ENCODE measurements at regions not wholly inside any gene's neighbourhood (a gene's known extent, or its start where the extent isn't known, plus 50 kb on each side); places are given as distances from the start of the nearest gene placed in this dataset.

- Histone ChIP-seq H3K27me3 (no peaks in the 10 kb centered on the region), H4K20me1 (ENCODE audit: low read depth) (no peaks in the 10 kb centered on the region), H3K9me3 (ENCODE audit: low read depth) (no peaks in the 10 kb centered on the region), H3K4me2 (no peak overlapping the region), H2AFZ (replicated peaks) (no peak overlapping the region), H3K9ac (no peak overlapping the region), H3F3A (ENCODE audit: low read depth) (no peaks in the 10 kb centered on the region), H3K79me2 (ENCODE audit: low read depth) (no peaks in the 10 kb centered on the region), H3K4me3 (no peak overlapping the region), H3K27ac (no peak overlapping the region), H3K4me1 (no peaks in the 10 kb centered on the region), H3K36me3 (no peaks in the 10 kb centered on the region)
- DNase-seq (ENCODE audit: low spot score) = no peak
- H3K27me3 Mint-ChIP-seq (ENCODE audit: insufficient read depth, low read depth) = peaks cover 5% of the 10 kb centered on the region
- H3K4me1 Mint-ChIP-seq = peaks cover 7% of the 10 kb centered on the region
- H3K4me3 Mint-ChIP-seq = no peak overlapping the region
- TF ChIP-seq CTCF (IDR thresholded peaks at IDR 0.05) = no peak
- no peak for TF ChIP-seq EZH2phosphoT487 (IDR thresholded peaks at IDR 0.05)
- TF ChIP-seq EZH2 (IDR thresholded peaks at IDR 0.05) = no peak
- H3K27ac Mint-ChIP-seq = no peak overlapping the region
- H3K36me3 Mint-ChIP-seq = peaks cover 2% of the 10 kb centered on the region
- peaks cover 27% of the 10 kb centered on the region for H3K9me3 Mint-ChIP-seq
These were observed 243.8 kb upstream of the BTG1 start for GRCh38 chr12:92389466-92389865.

DNA sequence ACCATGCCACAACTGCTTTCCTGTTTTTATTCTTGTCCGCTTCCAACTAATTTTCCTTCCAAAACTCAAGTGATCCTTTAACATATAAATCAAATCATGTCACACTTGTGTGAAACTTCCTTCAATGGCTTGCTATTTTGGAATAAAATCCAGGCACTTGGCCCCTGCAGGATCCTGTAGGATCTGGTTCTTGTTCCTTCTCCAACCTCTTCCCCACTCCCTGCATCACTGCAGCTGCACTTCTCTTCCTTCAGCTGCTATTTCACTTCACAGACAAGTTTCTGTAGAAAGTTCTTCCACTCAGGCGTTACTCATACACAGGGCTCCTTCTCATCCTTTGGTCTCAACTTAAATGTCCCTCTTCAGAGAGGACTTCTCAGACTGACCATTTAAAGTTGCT is 239.7 kb upstream of the BTG1 start:
- Mint-ChIP-seq H3K36me3 (no peaks in the 10 kb centered on the region), H3K27ac (no peak overlapping the region), H3K9me3 (peaks cover 2% of the 10 kb centered on the region), H3K27me3 (ENCODE audit: insufficient read depth, low read depth) (peaks cover 2% of the 10 kb centered on the region), H3K4me1 (peaks cover 7% of the 10 kb centered on the region), H3K4me3 (no peak overlapping the region)
- no peak overlapping the region for H3K4me2 ChIP-seq
- H3K9me3 ChIP-seq (ENCODE audit: low read depth) = no peaks in the 10 kb centered on the region
- TF ChIP-seq EZH2phosphoT487 (IDR thresholded peaks at IDR 0.05) (no peak), CTCF (IDR thresholded peaks at IDR 0.05) (no peak)
- H3F3A ChIP-seq (ENCODE audit: low read depth) = no peaks in the 10 kb centered on the region
- peak overlapping the region; percentile 61 for H2AFZ ChIP-seq (replicated peaks)
- no peaks in the 10 kb centered on the region for H4K20me1 ChIP-seq (ENCODE audit: low read depth)
- no peak for DNase-seq (ENCODE audit: low spot score)
- H3K27me3 ChIP-seq = no peaks in the 10 kb centered on the region
- H3K36me3 ChIP-seq = no peaks in the 10 kb centered on the region
- no peaks in the 10 kb centered on the region for H3K79me2 ChIP-seq (ENCODE audit: low read depth)
- no peaks in the 10 kb centered on the region for H3K4me1 ChIP-seq
- no peak overlapping the region for H3K27ac ChIP-seq
- H3K9ac ChIP-seq = no peak overlapping the region
- no peak overlapping the region for H3K4me3 ChIP-seq

DNA sequence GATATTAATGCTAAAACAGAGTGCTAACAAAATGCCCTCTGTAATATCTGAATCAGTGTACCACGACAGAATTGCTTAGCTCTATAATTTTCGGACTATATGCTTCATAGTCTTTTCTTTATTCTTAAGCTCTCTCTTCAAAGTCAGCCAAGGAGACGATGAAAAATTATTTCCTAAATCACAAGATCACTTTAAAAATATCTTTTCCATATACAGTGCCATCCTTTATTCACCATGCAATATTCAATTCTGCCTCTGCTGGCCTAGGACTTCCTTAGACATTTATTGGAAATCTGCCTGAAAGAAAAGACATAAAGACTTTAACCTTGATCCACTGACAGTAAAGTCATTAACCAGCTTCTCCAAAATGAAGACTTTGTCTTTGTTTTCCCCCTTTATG is 238.9 kb upstream of the BTG1 start:
- no peak overlapping the region for H3K9ac ChIP-seq
- no peak overlapping the region for H3K4me3 ChIP-seq
- H3F3A ChIP-seq (ENCODE audit: low read depth) = no peaks in the 10 kb centered on the region
- no peaks in the 10 kb centered on the region for H3K79me2 ChIP-seq (ENCODE audit: low read depth)
- H3K4me1 ChIP-seq = no peaks in the 10 kb centered on the region
- no peaks in the 10 kb centered on the region for H4K20me1 ChIP-seq (ENCODE audit: low read depth)
- DNase-seq (ENCODE audit: low spot score) = no peak
- Mint-ChIP-seq H3K27ac (no peak overlapping the region), H3K9me3 (peaks cover 2% of the 10 kb centered on the region), H3K4me3 (no peak overlapping the region), H3K36me3 (no peaks in the 10 kb centered on the region), H3K4me1 (peaks cover 7% of the 10 kb centered on the region), H3K27me3 (ENCODE audit: insufficient read depth, low read depth) (peaks cover 2% of the 10 kb centered on the region)
- H3K27ac ChIP-seq = no peak overlapping the region
- no peaks in the 10 kb centered on the region for H3K9me3 ChIP-seq (ENCODE audit: low read depth)
- no peaks in the 10 kb centered on the region for H3K27me3 ChIP-seq
- no peaks in the 10 kb centered on the region for H3K36me3 ChIP-seq
- no peak overlapping the region for H2AFZ ChIP-seq (replicated peaks)
- H3K4me2 ChIP-seq = no peak overlapping the region
- TF ChIP-seq EZH2phosphoT487 (IDR thresholded peaks at IDR 0.05) = no peak
- no peak for TF ChIP-seq EZH2 (IDR thresholded peaks at IDR 0.05)
- TF ChIP-seq CTCF (IDR thresholded peaks at IDR 0.05) = no peak

All from neural progenitor cell (in vitro differentiated cells).